Astrocyte of the cerebellum (primary cell): ENCODE measurements at regions not wholly inside any gene's neighbourhood (a gene's known extent, or its start where the extent isn't known, plus 50 kb on each side); places are given as distances from the start of the nearest gene placed in this dataset.
A peak's percentile ranks its signal among the peaks of the same experiment; 100 is the strongest.

Experiments used
- DNase-seq: peaks from one replicate; pipeline ENCODE4 v3.0.0-alpha.2; 2011; ENCODE audit warnings: low read depth
- H3K4me3 ChIP-seq: 2 replicates; pipeline ENCODE4 v1.5.1; 2011; ENCODE audit warnings: mild to moderate bottlenecking, low read depth, low read length, moderate library complexity
- CTCF ChIP-seq: IDR thresholded peaks from 2 replicates; pipeline ENCODE4 v1.5.1; 2012; ENCODE audit warnings: low read length, low read depth, moderate library complexity, mild to moderate bottlenecking; ENCODE audit errors: missing control alignments
- in situ Hi-C: cut with HindIII; loops from 2 replicates; pipeline ENCODE4 v1.10.0; 2017; ENCODE audit warnings: low sequenced_read_pairs

GRCh38 chr15:70354346-70354905 lies 256.7 kb upstream of the TLE3 start:
- no peak for TF ChIP-seq CTCF
- no peak overlapping the region for H3K4me3 ChIP-seq
- no peak for DNase-seq
- in situ Hi-C loops: no loop called here

GRCh38 chr15:70353606-70354345 lies 256.1 kb upstream of the TLE3 start:
- TF ChIP-seq CTCF: no peak
- DNase-seq: peak; percentile 68
- no peak overlapping the region for H3K4me3 ChIP-seq

GRCh38 chr15:70351941-70352774 lies 254.4 kb upstream of the TLE3 start:
- no peak overlapping the region for H3K4me3 ChIP-seq
- TF ChIP-seq CTCF: no peak
- in situ Hi-C loops: no loop called here
- DNase-seq: no peak

More at GRCh38 chr15:70353606-70354345, 256.1 kb upstream of the TLE3 start:
- in situ Hi-C loops: no loop called here

- TF ChIP-seq CTCF: no peak
- H3K4me3 ChIP-seq: no peak overlapping the region
- no peak for DNase-seq
- in situ Hi-C loops: no loop called here
Measured at GRCh38 chr15:70351391-70351790, 253.7 kb upstream of the TLE3 start.

GRCh38 chr15:70348581-70349344 lies 251.0 kb upstream of the TLE3 start:
- in situ Hi-C loops: no loop called here
- no peak for TF ChIP-seq CTCF
- DNase-seq: no peak
- H3K4me3 ChIP-seq: no peak overlapping the region

GRCh38 chr15:70348226-70348543 lies 250.5 kb upstream of the TLE3 start:
- no peak for DNase-seq
- H3K4me3 ChIP-seq: no peak overlapping the region
- TF ChIP-seq CTCF: no peak
- in situ Hi-C loops: no loop called here
